GM10266 (cell line): ENCODE measurements at regions not wholly inside any gene's neighbourhood (a gene's known extent, or its start where the extent isn't known, plus 50 kb on each side); places are given as distances from the start of the nearest gene placed in this dataset.

Experiments
- DNase-seq: peaks from one replicate; pipeline ENCODE4 v3.0.0; 2012; ENCODE audit errors: extremely low spot score
- CTCF ChIP-seq: IDR thresholded peaks from 2 replicates; pipeline ENCODE4 v1.5.1; 2012; ENCODE audit warnings: mild to moderate bottlenecking, low read depth; ENCODE audit not compliant: control insufficient read depth, insufficient read depth; ENCODE audit errors: missing control alignments

- DNase-seq = no peak
- TF ChIP-seq CTCF = no peak
Observed at GRCh38 chr6:14746139-14746837, 499.6 kb upstream of the JARID2 start.

GRCh38 chr6:14747881-14748520 lies 497.9 kb upstream of the JARID2 start:
- TF ChIP-seq CTCF = no peak
- no peak for DNase-seq

GRCh38 chr6:14748679-14749078 lies 497.2 kb upstream of the JARID2 start:
- DNase-seq = no peak
- TF ChIP-seq CTCF = no peak

DNA sequence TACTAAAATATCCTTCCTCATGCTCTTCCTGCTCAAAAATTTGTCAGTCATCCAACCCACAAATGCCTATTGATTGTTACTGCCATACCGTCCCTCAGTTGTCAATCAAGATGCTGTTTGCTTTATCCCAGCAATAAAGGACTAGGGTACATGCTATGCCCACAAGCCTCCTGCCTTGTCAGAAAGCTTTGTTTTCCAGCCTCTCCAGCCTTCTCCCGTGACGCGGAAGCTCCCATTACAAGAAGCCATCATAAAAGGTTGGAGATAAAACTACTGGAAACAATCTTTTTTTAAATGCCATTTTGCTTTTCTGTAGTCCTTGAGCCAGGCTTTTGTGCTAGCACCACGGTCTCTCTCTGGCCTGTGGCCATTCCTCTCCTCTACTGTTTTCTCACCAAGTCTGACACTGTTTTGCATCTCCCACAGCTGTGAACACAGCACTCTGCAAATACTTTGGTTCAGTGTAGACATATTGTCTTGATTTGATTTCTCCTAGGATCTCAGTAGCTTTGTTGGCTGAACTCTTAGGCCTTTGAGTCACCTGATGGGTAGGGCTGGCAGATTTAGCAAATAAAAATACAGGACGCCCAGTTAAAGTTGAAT lies 495.7 kb upstream of the JARID2 start:
- TF ChIP-seq CTCF = no peak
- no peak for DNase-seq

DNA sequence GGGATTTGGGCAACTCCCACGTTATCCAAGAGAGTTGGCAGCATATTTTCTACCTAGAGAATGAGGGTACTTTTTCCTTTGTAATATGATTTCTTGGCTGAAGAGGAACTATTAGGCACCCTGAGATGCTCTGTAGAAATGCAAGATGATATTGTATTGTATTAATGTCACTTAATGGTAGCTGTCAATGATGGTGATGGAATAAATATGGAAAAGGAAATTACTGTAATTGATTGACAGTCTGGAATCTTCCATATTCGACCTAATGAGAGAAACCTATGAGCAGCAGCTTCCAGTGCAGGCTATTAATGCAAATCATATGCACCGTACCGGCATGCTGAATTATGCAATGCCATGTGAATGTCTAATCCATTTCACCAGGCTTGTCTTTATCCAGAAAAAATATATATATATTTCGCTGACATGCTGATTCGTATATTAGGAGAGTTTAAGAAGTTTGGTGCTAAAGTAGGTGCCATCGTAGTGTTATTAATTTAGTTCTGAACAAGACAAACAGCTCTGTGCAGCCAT lies 494.2 kb upstream of the JARID2 start:
- no peak for DNase-seq
- TF ChIP-seq CTCF = no peak

DNA sequence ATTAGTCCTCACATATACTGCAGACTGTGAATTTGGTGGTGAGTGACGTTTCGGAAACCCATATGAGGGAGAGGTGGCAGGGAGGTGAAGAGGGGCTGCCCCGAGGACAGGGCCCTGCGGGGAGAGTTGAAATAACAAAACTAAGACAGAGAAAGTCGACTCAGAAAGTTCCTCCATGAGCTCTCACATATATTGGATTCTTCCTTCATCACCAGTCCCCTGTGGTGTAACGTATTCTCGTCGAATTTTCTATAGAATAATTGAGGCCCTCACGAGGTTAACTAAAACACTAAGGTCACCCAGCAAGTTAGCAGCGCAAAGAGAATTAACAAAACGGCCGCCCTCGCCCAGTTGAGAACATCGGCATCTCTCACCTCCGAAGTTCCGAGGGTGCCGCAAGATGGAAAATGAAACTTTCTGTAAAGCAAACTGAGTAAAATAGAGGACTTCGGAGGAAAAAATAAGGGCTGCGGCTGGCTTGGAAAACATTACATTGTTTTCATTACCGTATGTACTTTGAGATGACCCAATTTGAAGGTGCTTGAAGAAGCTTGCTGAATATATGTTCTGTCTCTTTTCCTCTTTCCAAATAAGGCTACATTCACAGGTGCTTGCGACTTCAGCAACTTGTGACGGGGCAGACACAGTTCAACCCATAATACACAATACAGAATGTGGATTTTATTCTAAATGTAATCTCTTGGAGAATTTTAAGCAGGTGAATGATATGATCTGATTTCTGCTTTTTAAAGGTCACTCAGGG lies 490.9 kb upstream of the JARID2 start:
- DNase-seq = peak; percentile 38
- no peak for TF ChIP-seq CTCF

GRCh38 chr6:14756340-14756739 lies 489.5 kb upstream of the JARID2 start:
- no peak for TF ChIP-seq CTCF
- no peak for DNase-seq
